ENCODE measurements at regions not wholly inside any gene's neighbourhood (a gene's known extent, or its start where the extent isn't known, plus 50 kb on each side); places are given as distances from the start of the nearest gene placed in this dataset.

DNA sequence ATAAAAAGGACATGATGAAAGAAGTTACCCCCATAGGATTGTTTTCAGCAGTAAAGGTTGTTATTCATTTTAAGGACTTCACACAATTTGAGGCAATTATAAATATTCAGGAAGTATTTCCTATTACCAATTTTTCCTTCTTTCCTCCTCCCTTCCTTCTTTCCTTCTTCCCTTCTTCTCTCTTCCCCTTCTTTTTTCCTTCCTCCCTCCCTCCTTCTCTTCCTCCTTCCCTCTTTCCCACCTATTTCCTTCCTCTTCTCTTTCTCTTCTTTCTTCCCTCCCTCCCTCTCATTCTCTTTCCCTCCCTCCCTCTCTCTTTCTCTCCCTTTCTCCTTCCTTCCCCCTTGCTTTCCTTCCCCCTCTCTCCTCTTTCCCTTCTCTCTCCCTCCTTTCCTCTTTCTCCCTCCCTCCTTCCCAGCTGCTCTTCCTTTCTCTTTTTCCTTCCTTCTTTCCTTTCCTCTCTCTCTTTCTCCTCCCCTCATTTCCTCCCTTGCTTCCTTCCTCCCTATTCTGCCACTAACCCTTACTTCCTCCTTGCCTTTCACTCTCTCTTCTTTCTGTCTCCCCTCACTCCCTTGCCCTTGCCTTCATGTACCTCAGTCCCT is 105.1 kb downstream of the ADRB2 start:
- Mint-ChIP-seq H3K36me3 (no peaks in the 10 kb centered on the region), H3K4me3 (no peak overlapping the region), H3K4me1 (no peaks in the 10 kb centered on the region), H3K9me3 (no peaks in the 10 kb centered on the region), H3K27me3 (ENCODE audit: low read depth) (peaks cover 19% of the 10 kb centered on the region), H3K27ac (no peak overlapping the region)
- TF ChIP-seq, protein P1, sequence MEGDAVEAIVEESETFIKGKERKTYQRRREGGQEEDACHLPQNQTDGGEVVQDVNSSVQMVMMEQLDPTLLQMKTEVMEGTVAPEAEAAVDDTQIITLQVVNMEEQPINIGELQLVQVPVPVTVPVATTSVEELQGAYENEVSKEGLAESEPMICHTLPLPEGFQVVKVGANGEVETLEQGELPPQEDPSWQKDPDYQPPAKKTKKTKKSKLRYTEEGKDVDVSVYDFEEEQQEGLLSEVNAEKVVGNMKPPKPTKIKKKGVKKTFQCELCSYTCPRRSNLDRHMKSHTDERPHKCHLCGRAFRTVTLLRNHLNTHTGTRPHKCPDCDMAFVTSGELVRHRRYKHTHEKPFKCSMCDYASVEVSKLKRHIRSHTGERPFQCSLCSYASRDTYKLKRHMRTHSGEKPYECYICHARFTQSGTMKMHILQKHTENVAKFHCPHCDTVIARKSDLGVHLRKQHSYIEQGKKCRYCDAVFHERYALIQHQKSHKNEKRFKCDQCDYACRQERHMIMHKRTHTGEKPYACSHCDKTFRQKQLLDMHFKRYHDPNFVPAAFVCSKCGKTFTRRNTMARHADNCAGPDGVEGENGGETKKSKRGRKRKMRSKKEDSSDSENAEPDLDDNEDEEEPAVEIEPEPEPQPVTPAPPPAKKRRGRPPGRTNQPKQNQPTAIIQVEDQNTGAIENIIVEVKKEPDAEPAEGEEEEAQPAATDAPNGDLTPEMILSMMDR (IDR thresholded peaks at IDR 0.05; ENCODE audit: unreplicated experiment): no peak
- DNase-seq (ENCODE audit: low spot score in 2 of 2, unreplicated experiment in 2 of 2): no peak

GRCh38 chr5:148932355-148932935 is 106.0 kb downstream of the ADRB2 start:
- no peaks in the 10 kb centered on the region for H3K36me3 Mint-ChIP-seq
- TF ChIP-seq, protein P1 (IDR thresholded peaks at IDR 0.05; ENCODE audit: unreplicated experiment): no peak
- H3K27ac Mint-ChIP-seq: no peak overlapping the region
- no peaks in the 10 kb centered on the region for H3K9me3 Mint-ChIP-seq
- no peak for DNase-seq (ENCODE audit: low spot score in 2 of 2, unreplicated experiment in 2 of 2)
- no peaks in the 10 kb centered on the region for H3K4me1 Mint-ChIP-seq
- H3K27me3 Mint-ChIP-seq (ENCODE audit: low read depth): peaks cover 19% of the 10 kb centered on the region
- H3K4me3 Mint-ChIP-seq: no peak overlapping the region

DNA sequence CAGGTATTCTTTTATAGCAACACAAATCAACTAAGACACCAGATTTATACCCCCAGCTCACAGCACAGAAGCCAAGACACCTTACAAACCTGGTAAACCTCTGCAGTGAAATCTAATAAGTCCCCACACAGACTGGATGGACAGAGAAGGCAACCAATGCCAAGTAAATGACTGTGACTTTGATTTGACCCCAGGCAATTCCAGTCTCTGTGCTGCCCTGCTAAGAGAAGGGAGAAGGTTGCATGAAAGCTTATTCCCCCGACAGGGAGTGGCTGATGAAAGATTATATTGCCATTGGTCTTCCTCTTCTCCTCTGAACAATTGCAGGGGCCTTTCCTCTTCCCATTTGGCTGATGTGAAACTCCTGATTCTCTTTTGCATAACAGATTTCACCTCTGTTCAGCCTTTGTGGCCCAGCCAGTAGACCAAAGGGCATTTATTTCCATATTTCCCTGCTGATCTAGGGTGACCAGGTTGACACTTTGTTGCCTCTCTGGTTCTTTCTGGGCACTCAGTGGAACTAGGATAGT is 107.6 kb downstream of the ADRB2 start:
- no peak overlapping the region for H3K27ac Mint-ChIP-seq
- no peak overlapping the region for H3K4me3 Mint-ChIP-seq
- no peaks in the 10 kb centered on the region for H3K36me3 Mint-ChIP-seq
- DNase-seq (ENCODE audit: low spot score in 2 of 2, unreplicated experiment in 2 of 2): no peak
- H3K27me3 Mint-ChIP-seq (ENCODE audit: low read depth): peaks cover 19% of the 10 kb centered on the region
- H3K4me1 Mint-ChIP-seq: peaks cover 6% of the 10 kb centered on the region
- TF ChIP-seq, protein P1 (IDR thresholded peaks at IDR 0.05; ENCODE audit: unreplicated experiment): no peak
- H3K9me3 Mint-ChIP-seq: no peaks in the 10 kb centered on the region

- TF ChIP-seq, protein P1 (IDR thresholded peaks at IDR 0.05; ENCODE audit: unreplicated experiment): no peak
- no peaks in the 10 kb centered on the region for H3K9me3 Mint-ChIP-seq
- peaks cover 6% of the 10 kb centered on the region for H3K4me1 Mint-ChIP-seq
- H3K27me3 Mint-ChIP-seq (ENCODE audit: low read depth): peaks cover 18% of the 10 kb centered on the region
- no peaks in the 10 kb centered on the region for H3K36me3 Mint-ChIP-seq
- DNase-seq (ENCODE audit: low spot score in 2 of 2, unreplicated experiment in 2 of 2): no peak
- H3K27ac Mint-ChIP-seq: no peak overlapping the region
- no peak overlapping the region for H3K4me3 Mint-ChIP-seq
These were observed 108.5 kb downstream of the ADRB2 start for GRCh38 chr5:148934895-148935400.

DNA sequence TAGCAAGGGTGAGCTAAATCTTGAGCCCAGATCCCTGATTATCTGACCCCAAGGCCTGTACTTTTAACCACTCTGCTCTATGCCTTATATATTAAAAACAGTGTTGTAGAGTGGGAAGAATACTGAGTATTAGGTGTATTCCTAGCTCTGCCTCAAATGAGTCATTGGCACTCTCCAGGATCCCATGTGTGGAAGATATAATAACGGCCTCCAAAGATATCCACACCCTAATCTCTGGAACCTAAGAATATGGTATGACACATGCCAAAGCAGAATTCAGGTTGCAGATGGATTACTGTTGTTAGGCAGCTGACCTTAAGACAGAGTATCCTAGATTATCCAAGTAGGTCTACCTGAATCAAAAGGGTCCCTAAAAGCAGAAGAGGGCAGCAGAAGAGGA is 110.8 kb downstream of the ADRB2 start:
- Mint-ChIP-seq H3K9me3 (no peaks in the 10 kb centered on the region), H3K4me1 (peaks cover 6% of the 10 kb centered on the region)
- no peak for DNase-seq (ENCODE audit: low spot score in 2 of 2, unreplicated experiment in 2 of 2)

More for the DNA sequence above, 110.8 kb downstream of the ADRB2 start:
- Mint-ChIP-seq H3K36me3 (no peaks in the 10 kb centered on the region), H3K27me3 (ENCODE audit: low read depth) (peaks cover 3% of the 10 kb centered on the region), H3K27ac (no peak overlapping the region), H3K4me3 (no peak overlapping the region)
- TF ChIP-seq, protein P1 (IDR thresholded peaks at IDR 0.05; ENCODE audit: unreplicated experiment): no peak
